HG03280 (cell line): ENCODE measurements at regions not wholly inside any gene's neighbourhood (a gene's known extent, or its start where the extent isn't known, plus 50 kb on each side); places are given as distances from the start of the nearest gene placed in this dataset.

Source experiments
- ATAC-seq: cut with Tn5 transposase; IDR thresholded peaks from one replicate; pipeline ENCODE4 v1.9.1; 2021; ENCODE audit warnings: mild to moderate bottlenecking, moderate library complexity; ENCODE audit not compliant: unreplicated experiment

- no peak for ATAC-seq
These were observed 362.7 kb downstream of the CSNK1G3 start for GRCh38 chr5:123874600-123875201.

GRCh38 chr5:123873846-123874245 lies 361.9 kb downstream of the CSNK1G3 start:
- no peak for ATAC-seq

- no peak for ATAC-seq
These were observed 359.4 kb downstream of the CSNK1G3 start for GRCh38 chr5:123871373-123871772.

GRCh38 chr5:123868881-123869280 lies 356.9 kb downstream of the CSNK1G3 start:
- ATAC-seq, result no peak

- ATAC-seq, result no peak
These were observed 356.3 kb downstream of the CSNK1G3 start for GRCh38 chr5:123868267-123868666.

GRCh38 chr5:123865641-123866040 lies 353.7 kb downstream of the CSNK1G3 start:
- ATAC-seq, result no peak

GRCh38 chr5:123864578-123864977 lies 352.6 kb downstream of the CSNK1G3 start:
- no peak for ATAC-seq

- no peak for ATAC-seq
These were observed 347.0 kb downstream of the CSNK1G3 start for GRCh38 chr5:123858938-123859337.

- no peak for ATAC-seq
These were observed 344.8 kb downstream of the CSNK1G3 start for GRCh38 chr5:123856766-123857165.

GRCh38 chr5:123855609-123856008 lies 343.6 kb downstream of the CSNK1G3 start:
- ATAC-seq, result no peak

- no peak for ATAC-seq
These were observed 333.6 kb downstream of the CSNK1G3 start for GRCh38 chr5:123845356-123846100.

GRCh38 chr5:123844873-123845272 lies 332.9 kb downstream of the CSNK1G3 start:
- no peak for ATAC-seq

- no peak for ATAC-seq
These were observed 323.4 kb downstream of the CSNK1G3 start for GRCh38 chr5:123835421-123835820.

- no peak for ATAC-seq
These were observed 318.6 kb downstream of the CSNK1G3 start for GRCh38 chr5:123830575-123830974.

- ATAC-seq, result no peak
These were observed 315.8 kb downstream of the CSNK1G3 start for GRCh38 chr5:123827811-123828210.

- ATAC-seq, result no peak
These were observed 307.9 kb downstream of the CSNK1G3 start for GRCh38 chr5:123819833-123820232.

- no peak for ATAC-seq
These were observed 307.4 kb downstream of the CSNK1G3 start for GRCh38 chr5:123819386-123819785.

- no peak for ATAC-seq
These were observed 305.3 kb downstream of the CSNK1G3 start for GRCh38 chr5:123817267-123817666.

- no peak for ATAC-seq
These were observed 303.0 kb downstream of the CSNK1G3 start for GRCh38 chr5:123814801-123815470.

- no peak for ATAC-seq
These were observed 302.1 kb downstream of the CSNK1G3 start for GRCh38 chr5:123813937-123814624.

- no peak for ATAC-seq
These were observed 301.3 kb downstream of the CSNK1G3 start for GRCh38 chr5:123813264-123813663.
